ENCODE measurements at regions not wholly inside any gene's neighbourhood (a gene's known extent, or its start where the extent isn't known, plus 50 kb on each side); places are given as distances from the start of the nearest gene placed in this dataset.

GRCh38 chr6:73956305-73956704, 260.3 kb downstream of the CD109 start:
- TF ChIP-seq POLR2A (IDR thresholded peaks at IDR 0.05; ENCODE audit: low read length) (no peak), GATA1 (IDR thresholded peaks at IDR 0.05; ENCODE audit: low read depth, low read length) (no peak)

All from erythroblast (primary cell).